GM12892 (cell line): ENCODE measurements at regions not wholly inside any gene's neighbourhood (a gene's known extent, or its start where the extent isn't known, plus 50 kb on each side); places are given as distances from the start of the nearest gene placed in this dataset.

Source experiments
- POLR2A ChIP-seq: IDR thresholded peaks from 2 replicates; pipeline ENCODE4 v1.6.1; 2011; ENCODE audit warnings: low read depth, low read length, control low read depth
- POLR2AphosphoS5 ChIP-seq: IDR thresholded peaks from 2 replicates; pipeline ENCODE4 v1.6.1; 2011; ENCODE audit warnings: low read depth, low read length, control low read depth

DNA sequence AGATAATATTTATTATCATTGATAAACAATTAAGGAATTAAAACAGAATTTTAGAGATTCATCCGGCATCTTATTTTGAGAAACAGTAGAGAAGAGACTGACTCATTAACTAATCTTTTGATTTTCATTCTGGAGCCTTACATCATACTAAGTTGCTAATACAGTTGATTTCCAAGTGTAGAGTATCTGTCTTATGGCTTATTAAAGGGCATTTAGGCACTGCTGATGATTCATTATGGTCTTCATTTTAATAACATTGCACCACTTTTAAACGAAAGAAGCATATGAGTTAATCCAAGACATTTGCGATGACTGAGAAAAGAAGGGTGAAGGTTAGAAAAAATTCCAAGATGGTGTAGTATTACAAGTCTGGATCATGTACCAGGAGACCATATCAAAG lies 186.0 kb upstream of the CACNA2D1 start:
- no peak for TF ChIP-seq POLR2AphosphoS5
- TF ChIP-seq POLR2A, result no peak
